ENCODE measurements at regions not wholly inside any gene's neighbourhood (a gene's known extent, or its start where the extent isn't known, plus 50 kb on each side); places are given as distances from the start of the nearest gene placed in this dataset.

GRCh38 chr5:74334062-74334761, 306.3 kb downstream of the ENC1 start:
- no peaks in the 10 kb centered on the region for H3K4me1 ChIP-seq (ENCODE audit: control insufficient read depth in 1 of 2, insufficient read depth in 1 of 2, low read depth in 1 of 2, low read length in 1 of 2)
- no peaks in the 10 kb centered on the region for H3K36me3 ChIP-seq
- no peak overlapping the region for H3K27ac ChIP-seq
- no peak for TF ChIP-seq CTCF (IDR thresholded peaks at IDR 0.05)
- peaks cover 42% of the 10 kb centered on the region for H3K27me3 ChIP-seq
- no peak overlapping the region for H3K4me3 ChIP-seq (ENCODE audit: low read depth in 1 of 2, low read length in 1 of 2)
- no peaks in the 10 kb centered on the region for H3K9me3 ChIP-seq

- Histone ChIP-seq H3K9me3 (no peaks in the 10 kb centered on the region), H3K27me3 (peaks cover 42% of the 10 kb centered on the region), H3K27ac (no peak overlapping the region), H3K4me1 (ENCODE audit: control insufficient read depth in 1 of 2, insufficient read depth in 1 of 2, low read depth in 1 of 2, low read length in 1 of 2) (no peaks in the 10 kb centered on the region), H3K36me3 (no peaks in the 10 kb centered on the region), H3K4me3 (ENCODE audit: low read depth in 1 of 2, low read length in 1 of 2) (no peak overlapping the region)
- TF ChIP-seq CTCF (IDR thresholded peaks at IDR 0.05): no peak
Measured at GRCh38 chr5:74333430-74333829, 307.1 kb downstream of the ENC1 start.

GRCh38 chr5:74332682-74333081, 307.8 kb downstream of the ENC1 start:
- Histone ChIP-seq H3K4me1 (ENCODE audit: control insufficient read depth in 1 of 2, insufficient read depth in 1 of 2, low read depth in 1 of 2, low read length in 1 of 2) (no peaks in the 10 kb centered on the region), H3K36me3 (no peaks in the 10 kb centered on the region), H3K27ac (no peak overlapping the region), H3K4me3 (ENCODE audit: low read depth in 1 of 2, low read length in 1 of 2) (no peak overlapping the region), H3K27me3 (peaks cover 39% of the 10 kb centered on the region), H3K9me3 (no peaks in the 10 kb centered on the region)
- TF ChIP-seq CTCF (IDR thresholded peaks at IDR 0.05): no peak

GRCh38 chr5:74332006-74332405, 308.5 kb downstream of the ENC1 start:
- no peak overlapping the region for H3K27ac ChIP-seq
- no peaks in the 10 kb centered on the region for H3K9me3 ChIP-seq
- H3K4me1 ChIP-seq (ENCODE audit: control insufficient read depth in 1 of 2, insufficient read depth in 1 of 2, low read depth in 1 of 2, low read length in 1 of 2): no peaks in the 10 kb centered on the region
- no peak overlapping the region for H3K4me3 ChIP-seq (ENCODE audit: low read depth in 1 of 2, low read length in 1 of 2)
- no peaks in the 10 kb centered on the region for H3K36me3 ChIP-seq
- H3K27me3 ChIP-seq: peaks cover 45% of the 10 kb centered on the region
- no peak for TF ChIP-seq CTCF (IDR thresholded peaks at IDR 0.05)

- no peaks in the 10 kb centered on the region for H3K36me3 ChIP-seq
- H3K27ac ChIP-seq: no peak overlapping the region
- TF ChIP-seq CTCF (IDR thresholded peaks at IDR 0.05): no peak
- H3K9me3 ChIP-seq: no peaks in the 10 kb centered on the region
- H3K4me3 ChIP-seq (ENCODE audit: low read depth in 1 of 2, low read length in 1 of 2): no peak overlapping the region
- peaks cover 48% of the 10 kb centered on the region for H3K27me3 ChIP-seq
- H3K4me1 ChIP-seq (ENCODE audit: control insufficient read depth in 1 of 2, insufficient read depth in 1 of 2, low read depth in 1 of 2, low read length in 1 of 2): no peaks in the 10 kb centered on the region
Measured at GRCh38 chr5:74328221-74328630, 312.3 kb downstream of the ENC1 start.

Data from neutrophil (primary cell).